Stimulated activated CD4-positive, alpha-beta T cell treated with anti-CD3 and anti-CD28 coated beads, Interleukin-4, amount 100 ng/mL, for 24 hours (primary cell): ENCODE measurements at regions not wholly inside any gene's neighbourhood (a gene's known extent, or its start where the extent isn't known, plus 50 kb on each side); places are given as distances from the start of the nearest gene placed in this dataset.
"Not testable (repeated sequence)": the region's sequence is repeated elsewhere in the genome, so short reads cannot be mapped to it uniquely, and the experiment has no call there.

Source experiments
- DNase-seq: peaks from one replicate; pipeline ENCODE4 v3.0.0-alpha.2; 2020

DNA sequence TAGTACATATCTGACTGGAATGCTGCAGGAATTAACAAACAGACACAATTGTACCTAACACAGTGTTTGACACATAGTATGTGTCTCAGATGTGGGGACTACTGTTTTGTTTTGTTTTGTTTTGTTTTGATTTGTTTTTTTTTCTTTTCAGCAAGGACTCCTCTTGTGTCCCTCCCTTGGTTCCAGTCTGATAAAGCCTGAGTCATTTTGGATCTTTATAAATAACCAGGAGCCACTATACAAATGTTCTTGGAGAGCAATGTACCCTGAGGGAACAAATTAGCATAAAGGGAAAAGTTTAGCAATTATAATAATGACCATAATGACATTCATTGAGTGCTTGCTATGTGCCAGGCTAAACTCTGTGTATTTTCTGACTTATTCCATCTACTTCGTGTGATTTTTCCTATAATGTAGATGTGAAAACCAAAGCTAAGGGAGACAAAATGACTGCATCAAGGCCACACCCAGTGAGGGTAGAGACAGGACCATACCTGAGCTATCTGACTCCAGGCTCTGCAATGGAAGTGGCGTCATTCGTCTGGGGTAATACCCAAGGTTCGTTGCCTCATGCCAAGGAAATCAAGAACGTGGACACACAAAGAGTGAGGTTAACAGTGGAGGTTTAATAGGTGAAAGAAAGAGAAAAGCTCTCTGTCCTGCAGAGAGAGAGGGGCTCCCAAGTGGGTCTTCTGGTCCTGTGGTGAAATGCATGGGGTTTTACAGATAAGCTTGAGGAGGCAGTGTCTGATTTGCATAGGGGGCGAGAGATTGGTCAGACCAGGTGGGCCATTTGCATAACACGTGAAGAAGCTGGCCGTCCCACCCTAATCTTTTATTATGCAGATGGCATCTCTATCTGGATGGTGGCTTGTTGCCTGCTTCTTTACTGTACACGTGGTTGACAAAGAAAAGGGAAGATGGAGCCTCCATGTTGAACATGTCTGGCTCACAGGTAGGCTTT, 285.5 kb upstream of the SFSWAP start:
- no peak for DNase-seq

DNA sequence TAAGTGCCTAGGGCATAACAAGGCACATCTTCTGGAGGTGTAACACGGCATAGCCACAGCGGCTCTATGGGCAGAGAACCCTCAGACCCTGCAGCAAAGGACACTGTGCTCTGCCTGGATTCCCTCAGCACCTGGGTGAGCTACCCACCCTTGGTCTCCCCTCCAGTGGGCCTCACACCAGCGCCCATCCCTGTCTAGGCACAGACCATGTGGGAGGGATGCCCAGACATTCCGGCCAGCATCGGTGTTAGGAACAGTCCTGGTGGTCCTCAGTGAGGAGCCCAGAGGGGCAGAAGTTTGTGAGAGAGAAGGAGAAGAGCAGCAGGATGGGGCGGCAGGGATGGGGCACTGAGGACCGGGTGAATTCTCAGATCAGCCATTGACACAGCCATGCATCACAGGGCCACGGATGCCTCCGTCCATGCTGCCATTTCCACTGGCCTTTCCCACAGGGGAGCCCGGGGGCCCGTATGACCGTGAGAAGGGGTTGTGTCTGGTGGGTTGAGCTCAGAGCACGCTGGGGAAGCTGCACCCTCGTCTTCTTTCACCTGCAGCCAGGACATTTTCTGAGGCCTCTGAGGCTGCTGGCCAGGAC, 282.7 kb upstream of the SFSWAP start:
- DNase-seq = no peak

DNA sequence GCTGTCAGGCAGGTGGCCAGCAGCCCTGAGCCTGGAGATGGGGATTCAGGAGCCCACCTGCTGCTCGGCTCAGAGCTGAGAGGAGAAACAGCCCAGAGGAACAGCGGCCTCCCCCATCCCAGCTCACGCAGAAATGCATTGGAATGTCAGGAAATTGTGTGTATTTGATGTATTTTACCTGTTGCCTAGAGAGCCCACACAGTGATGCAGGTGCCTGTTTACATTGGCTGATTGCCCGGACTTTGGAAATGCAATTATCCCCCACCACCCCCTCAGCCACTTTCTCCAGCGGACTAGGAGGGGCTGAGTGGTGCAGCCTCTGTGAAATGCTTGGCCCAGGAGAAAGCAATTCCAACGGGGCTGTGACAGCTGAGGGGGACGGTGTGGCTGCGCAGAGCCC, 281.7 kb upstream of the SFSWAP start:
- not testable (repeated sequence) for DNase-seq

DNA sequence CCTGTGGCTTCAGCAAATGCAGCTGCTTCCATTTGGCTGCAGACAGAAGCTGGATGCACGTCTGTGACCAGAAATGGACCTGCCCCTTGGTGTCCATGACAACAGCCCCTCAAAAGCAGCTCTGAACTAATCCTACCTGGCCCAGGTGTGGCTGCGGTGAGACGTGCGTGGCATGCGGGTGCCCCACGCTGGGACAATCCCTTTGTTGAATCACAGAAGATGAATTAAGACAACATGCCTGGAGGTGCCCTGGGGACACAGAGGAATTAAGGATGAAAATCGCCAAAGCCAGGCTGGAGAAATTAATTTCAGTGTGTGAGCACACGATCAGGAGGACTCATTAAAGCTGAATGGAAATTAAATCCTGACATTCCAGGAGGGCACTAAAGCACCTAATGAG, 281.2 kb upstream of the SFSWAP start:
- DNase-seq = not testable (repeated sequence)

DNA sequence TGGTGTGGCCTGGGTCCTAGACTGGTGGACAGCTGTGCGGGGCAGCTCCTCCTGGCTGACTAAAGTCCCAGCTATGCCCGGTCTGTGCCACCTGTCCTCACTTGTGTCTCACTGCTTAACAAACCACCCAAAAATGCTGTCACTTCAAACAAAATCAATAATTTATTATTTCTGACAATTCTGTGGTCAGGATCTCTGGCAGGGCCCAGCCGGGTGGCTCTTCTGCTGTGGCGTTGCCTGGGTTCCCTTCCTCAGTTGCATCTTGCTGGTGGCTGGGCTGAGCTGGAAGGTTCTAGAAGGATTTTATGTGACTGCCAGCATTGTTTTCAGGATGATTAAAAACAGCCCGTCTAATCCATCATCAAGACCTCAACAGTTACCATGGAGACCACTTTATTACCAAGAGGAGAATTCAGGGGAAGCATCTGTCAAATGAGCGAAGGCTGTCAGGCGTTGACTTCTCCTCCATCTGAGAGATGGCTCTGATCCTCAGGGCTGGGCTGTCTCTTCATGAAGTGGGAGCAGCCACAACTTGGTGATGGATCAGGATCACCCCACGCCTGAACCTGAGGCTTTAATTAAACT, 280.6 kb upstream of the SFSWAP start:
- no peak for DNase-seq

DNA sequence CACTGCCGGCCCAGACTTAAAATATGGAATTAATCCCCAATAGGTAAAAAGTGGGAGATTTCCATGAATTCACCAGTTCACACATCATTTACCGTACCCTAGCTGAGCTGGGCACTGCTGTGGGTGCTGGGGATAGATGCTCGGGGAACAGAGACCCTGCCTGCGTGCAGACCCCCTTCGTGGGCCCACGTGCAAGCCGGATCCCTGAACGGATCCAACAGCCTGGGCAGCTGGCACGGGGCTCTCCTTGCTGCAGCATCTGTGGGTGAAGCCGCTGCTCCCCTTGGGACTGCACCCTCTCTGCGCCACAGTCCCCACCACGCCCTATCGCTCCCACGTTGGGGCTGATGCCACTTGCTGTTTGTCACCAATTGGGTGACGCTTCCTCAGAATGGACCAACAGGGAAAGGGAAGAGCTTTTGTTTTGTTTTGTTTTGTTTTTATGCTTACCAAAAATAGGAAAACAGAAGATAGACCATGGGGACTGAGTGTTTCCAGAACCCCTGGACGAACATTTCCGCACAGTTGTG, 279.7 kb upstream of the SFSWAP start:
- DNase-seq = not testable (repeated sequence)

DNA sequence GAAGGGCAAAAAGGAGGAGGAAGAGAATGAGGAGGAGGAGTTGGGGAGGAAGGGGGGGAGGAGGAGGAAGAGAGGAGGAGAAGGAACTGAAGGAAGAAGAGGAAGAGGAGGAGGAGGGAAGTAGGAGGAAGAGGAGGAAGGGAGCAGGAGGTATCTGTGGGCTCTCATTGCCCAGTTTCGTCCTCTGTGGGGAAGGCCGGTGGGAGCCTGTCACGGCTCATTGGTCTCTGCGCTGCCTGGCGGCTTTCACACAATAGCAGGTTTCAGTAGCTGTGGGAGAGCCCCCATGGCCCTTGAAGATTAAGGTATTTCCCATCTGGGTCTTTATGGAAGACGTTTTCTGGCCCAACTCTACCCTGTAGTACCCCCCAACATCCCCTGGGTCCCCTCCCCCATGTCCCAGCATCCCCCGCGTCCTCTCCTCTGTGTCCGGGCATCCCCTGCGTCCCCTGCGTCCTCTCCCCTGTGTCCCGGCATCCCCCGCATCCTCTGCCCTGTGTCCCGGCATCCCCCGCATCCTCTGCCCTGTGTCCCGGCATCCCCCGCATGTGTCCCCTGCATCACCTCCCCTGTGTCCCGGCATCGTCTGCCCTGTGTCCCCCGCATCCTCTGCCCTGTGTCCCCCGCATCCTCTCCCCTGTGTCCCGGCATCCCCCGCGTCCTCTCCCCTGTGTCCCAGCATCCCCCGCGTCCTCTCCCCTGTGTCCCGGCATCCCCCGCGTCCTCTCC, 278.2 kb upstream of the SFSWAP start:
- no peak for DNase-seq

DNA sequence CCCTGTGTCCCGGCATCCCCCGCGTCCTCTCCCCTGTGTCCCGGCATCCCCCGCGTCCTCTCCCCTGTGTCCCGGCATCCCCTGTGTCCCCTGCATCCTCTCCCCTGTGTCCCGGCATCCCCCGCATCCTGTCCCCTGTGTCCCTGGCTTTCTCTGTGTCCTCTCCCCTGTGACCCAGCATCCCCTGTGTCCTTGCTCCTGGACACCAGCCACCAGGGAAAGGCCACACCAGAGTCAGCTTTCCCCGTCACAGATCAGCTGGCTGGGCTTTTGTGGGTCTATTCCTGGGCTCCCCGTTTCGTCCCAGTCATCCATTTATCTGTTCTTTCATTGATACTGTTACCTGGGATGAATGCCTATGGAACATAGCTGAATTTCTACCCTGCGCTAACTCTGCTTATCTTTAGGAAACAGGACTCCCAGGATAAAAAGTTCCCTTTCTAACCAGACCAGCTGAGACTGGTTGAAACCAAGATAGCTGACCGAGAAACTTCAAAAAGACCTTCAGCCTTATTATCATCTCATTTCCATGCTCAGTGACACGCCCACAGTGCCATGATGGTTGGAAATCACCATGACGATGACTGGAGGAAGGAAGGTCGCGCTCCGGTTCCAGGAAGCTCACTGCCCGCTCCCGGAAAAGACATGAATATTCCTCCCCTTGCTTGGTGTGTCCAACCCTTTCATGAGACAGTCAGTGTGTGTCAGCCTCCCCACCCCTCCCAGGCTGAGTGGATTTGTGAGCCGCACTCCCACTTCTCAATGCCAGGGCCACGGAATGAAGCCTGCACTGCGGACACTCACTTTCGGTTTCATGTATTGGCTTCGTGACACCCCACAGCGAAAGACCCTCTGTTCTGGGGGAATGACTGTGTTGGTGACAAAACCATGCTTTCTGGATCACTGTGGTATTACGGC, 276.4 kb upstream of the SFSWAP start:
- DNase-seq = no peak

DNA sequence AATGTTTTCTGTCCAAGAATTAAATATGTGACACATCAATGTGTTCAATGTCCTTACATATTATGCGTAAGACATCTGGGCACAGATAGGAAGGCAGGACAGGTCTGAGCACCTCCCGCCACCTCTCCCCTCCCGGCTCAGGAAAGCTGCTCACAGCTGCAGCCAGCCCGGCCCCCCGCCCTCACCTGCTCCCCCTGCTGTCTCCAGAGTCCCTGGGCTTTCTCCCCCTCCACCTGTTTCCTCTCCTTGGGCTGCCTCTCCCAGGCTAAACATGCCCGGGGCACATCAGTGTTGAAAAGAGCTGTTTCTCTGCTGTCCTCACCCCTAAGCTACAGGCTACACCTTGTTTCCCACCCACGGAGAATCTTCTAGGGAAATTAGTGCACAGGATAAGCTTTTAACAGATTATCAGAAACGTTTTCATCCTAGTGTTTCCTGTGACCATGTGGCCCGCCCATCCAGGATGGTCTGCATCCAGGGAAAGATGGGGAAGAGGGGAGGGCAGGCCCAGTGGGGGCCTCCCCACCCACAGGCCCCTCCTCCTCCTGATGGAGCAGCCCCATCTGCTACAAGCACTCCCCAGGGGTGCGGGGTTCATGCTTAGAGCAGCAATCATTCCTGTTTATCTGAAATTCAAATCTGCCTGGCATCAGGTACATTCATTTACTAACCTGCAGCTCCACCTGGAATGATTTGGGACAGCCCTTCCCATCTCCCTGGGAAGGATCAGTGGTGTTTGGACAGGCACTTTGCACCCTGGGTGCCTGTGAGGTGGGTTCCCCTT, 273.8 kb upstream of the SFSWAP start:
- no peak for DNase-seq

DNA sequence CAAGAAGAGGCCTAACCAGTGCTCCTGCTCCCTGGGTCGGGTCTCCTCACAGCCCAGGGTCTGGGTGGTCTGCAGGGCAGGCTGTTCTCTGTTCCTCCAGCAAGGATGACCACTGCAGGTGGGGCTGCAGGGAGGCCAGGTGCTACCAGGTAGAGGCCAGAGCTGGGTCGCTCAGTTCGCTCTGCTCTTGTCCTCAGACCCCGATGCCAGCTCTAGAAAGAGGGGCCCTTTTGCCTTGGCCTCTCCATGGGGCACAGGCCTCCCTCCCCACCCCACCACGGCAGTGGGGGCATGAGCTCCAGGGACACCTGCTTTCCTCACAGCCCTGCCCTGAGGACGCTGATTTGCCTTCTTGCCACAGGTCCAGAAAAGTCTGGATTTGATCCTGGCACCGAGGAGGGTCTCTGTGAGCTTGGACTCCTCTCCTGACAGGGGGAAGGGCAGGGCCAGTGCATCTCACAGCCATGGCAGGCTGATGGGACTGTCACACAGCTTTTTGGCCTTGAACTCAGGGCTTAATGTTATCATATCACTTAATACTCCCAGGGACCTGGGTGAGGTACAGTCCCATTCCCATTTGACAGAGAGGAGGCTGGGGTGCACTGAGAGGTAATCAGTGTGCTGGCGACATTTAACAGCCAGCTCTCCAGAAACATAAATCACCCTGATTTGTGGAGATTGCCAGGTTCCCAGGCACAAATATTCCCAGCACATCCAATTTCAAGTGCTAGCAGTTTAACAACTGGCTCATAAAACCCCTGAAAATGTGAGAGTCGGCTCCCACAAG, 273.0 kb upstream of the SFSWAP start:
- no peak for DNase-seq

DNA sequence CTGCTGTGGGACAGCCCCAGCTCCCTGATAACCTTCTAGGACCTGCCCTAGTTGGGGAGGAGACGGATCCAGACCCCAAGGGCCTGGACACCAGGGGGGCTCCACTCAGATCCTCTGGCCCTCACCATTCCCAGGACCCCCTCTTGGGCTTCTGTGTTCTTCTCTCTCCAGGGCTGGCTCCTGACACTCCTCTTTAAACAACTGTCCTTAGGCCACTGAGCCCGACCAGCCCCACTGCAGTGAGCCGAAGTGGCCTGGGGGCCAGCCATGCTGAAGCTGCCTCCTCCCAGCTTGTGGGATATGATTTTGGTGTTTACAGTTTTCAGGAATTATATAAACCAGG, 272.4 kb upstream of the SFSWAP start:
- DNase-seq = not testable (repeated sequence)

DNA sequence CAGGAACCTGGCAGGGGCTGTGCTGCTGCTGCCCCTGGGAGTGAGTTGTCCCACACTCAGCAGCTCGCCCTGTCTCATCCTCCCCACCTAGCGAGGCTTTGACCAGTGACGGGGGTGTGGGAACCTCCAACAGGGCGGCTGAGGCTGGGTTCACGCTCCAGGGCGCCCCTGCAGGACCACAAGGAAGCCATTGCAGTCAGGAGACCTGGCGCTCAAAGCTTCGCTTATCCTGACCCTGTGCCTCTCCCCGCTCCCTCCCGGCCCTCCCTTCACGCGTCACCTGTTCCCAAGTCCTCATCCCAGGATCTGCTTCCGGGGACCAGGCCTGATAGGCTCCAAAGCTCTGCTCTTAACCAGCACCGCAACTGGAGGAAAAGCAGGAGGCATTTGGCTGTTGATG, 272.0 kb upstream of the SFSWAP start:
- no peak for DNase-seq

DNA sequence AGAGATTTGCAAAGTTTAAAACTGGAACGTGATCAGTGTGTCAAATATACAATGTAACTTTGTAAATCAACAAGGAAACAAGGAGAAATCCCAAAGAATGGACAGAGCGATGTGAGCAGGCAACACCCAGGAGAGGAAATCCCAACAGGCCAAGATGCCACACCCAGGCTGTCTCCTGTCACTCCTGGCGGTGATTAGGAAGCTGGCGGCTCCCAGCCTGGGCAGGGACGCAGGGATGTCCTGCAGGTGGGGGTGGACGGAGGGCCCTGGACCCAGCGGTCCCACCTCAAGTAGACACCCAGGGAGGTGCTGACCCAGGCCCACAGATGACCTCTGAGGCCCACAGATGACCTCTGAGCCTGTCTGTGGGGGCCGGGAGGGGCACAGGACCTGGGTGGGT, 271.1 kb upstream of the SFSWAP start:
- DNase-seq = not testable (repeated sequence)

DNA sequence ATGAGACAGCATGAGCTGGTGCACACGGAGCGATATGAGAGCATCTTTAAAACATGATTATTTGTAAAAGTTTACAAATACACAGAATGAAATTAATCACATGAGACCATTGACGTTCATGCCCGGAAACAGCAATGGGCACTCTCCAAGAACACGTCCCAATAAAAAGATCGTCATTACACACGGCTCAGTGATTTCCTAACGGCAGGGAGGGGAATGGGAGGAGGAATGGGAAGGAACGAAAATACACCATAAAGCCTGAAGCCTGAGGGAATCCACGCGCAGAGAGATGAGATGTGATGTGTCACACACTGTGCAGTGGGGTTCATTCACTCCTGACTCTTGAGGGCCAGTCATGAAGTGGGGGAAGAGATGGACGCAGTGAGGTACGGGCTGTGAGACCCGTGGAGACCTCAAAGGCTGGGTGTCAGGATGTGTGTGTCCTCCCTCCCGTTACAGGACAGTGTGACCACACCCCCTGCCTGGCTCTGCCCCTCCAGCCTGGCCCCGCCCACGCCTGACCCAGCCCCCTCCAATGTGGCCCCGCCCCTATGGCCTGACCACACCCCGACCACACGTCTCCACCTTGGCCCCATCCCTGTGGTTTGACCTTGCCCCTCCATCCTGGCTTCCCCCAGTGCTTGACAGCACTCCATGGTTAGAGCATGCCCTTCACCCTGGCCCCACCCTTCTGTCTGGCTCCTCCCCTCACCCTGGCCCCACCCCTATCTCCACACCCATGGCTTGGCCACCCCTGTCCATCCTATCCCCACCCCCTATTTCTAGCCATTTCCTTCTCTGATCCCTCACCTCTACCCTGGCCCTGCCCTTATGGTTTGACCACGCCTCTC, 270.5 kb upstream of the SFSWAP start:
- not testable (repeated sequence) for DNase-seq

DNA sequence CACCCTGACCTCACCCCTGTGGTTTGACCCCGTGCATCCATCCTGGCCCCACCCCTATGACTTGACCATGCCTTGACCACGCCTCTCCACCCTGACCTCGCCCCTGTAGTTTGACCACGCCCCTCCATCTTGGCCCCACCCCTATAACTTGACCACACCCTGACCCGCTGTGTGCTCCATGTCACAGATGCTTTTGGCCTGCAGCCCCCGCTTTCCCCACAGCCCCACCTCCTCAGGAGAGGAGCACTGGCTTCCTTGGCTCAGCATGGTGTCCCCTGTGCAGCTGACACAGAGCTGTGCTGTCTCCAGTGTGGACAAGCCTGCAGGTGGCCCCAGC, 269.9 kb upstream of the SFSWAP start:
- no peak for DNase-seq

DNA sequence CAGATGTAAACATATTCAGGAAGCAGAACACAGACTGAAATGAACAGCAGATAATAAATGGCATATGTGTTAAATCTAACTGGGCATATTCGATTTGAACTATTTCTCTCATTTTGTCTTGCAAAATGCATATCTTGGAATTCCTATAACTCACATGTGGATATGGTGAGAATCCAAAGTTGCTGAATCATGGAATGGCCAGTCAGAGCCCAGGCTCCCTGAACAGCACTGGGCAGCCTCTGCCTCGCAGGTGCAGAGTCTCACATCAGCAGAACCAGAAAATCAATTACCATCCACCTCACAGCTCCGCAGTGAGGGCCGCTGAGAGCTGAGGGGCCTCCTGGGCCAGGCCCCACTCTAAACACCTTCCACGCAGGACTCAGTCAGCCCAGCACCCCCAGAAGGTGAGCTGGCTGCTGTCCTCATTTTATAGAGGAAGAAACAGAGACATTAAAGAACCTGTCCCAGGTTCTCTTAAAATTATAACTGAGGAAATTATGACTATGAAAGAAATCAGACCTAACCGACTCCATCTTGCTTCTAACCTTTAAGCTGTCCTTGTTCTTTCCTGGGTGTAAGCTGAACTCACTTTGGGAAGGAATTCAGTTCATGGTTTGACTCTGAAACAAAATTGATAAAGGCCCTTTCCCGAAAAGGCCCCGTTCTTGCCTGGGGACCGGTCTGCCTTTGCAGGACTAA, 269.1 kb upstream of the SFSWAP start:
- no peak for DNase-seq

DNA sequence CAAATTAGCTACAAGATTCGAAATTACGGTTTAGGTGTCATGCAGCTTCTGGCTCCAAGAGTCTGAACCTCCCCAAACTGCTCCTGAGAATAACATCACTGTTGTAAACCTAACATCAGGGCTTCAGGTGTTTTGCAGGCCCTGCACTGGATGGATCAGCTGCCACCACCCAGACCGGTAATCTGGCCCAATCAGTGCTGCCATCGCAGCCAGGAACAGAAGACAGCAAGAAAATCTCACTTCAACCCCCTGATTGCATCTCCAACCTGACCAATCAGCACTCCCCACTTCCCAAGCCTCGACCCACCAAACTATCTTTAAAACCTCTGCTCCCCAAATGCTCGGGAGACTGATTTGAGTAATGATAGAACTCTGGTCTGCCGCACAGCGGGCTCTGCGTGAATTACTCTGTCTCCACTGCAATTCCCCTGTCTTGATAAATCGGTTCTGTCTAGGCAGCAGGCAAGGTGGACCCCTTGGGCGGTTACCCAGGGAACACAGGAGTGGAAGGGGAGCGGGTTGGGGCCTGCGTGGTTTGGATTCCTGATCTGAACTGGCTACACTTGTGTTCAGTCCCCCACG, 268.5 kb upstream of the SFSWAP start:
- DNase-seq = no peak
